ENCODE measurements at regions not wholly inside any gene's neighbourhood (a gene's known extent, or its start where the extent isn't known, plus 50 kb on each side); places are given as distances from the start of the nearest gene placed in this dataset.

GRCh38 chr2:45285311-45285710 is 276.1 kb upstream of the SIX2 start:
- no peak overlapping the region for H3K4me3 ChIP-seq (ENCODE audit: low read depth in 1 of 3, low read length in 3 of 3)
- H3K36me3 ChIP-seq (ENCODE audit: control insufficient read depth in 4 of 4, insufficient read depth in 3 of 4, low read depth in 1 of 4, low read length in 3 of 4) = no peaks in the 10 kb centered on the region
- no peak for TF ChIP-seq RAD21 (IDR thresholded peaks at IDR 0.05)
- no peak for TF ChIP-seq JUND (IDR thresholded peaks at IDR 0.05)
- TF ChIP-seq ATF3 (IDR thresholded peaks at IDR 0.05) = no peak
- no peaks in the 10 kb centered on the region for H3K9me3 ChIP-seq (ENCODE audit: control insufficient read depth in 4 of 4, low read length in 3 of 4)
- no peak for DNase-seq (ENCODE audit: low spot score)
- H3K27ac ChIP-seq (ENCODE audit: low read depth in 1 of 2, low read length in 2 of 2) = no peak overlapping the region
- H3K27me3 ChIP-seq (ENCODE audit: control insufficient read depth in 4 of 4, insufficient read depth in 4 of 4, low read length in 3 of 4) = no peaks in the 10 kb centered on the region
- no peaks in the 10 kb centered on the region for H3K4me1 ChIP-seq (ENCODE audit: control insufficient read depth in 4 of 4, insufficient read depth in 4 of 4, low read length in 3 of 4)
- H3K9ac ChIP-seq (ENCODE audit: low read depth in 1 of 2, low read length in 2 of 2) = no peak overlapping the region
- 90% methylated on average over 5 of the region's 5 CpGs for WGBS

GRCh38 chr2:45284621-45284995 is 275.4 kb upstream of the SIX2 start:
- no peak for DNase-seq (ENCODE audit: low spot score)
- no peak for TF ChIP-seq HNF4A (conservative IDR thresholded peaks at IDR 0.05)
- no peak for TF ChIP-seq EGR1 (IDR thresholded peaks at IDR 0.05; ENCODE audit: low read depth in 2 of 2)
- TF ChIP-seq ZBTB33 (IDR thresholded peaks at IDR 0.05) = no peak
- no peak for TF ChIP-seq REST (IDR thresholded peaks at IDR 0.05)
- no peak for TF ChIP-seq FOXA2 (IDR thresholded peaks at IDR 0.05)
- no peak for TF ChIP-seq ATF3 (IDR thresholded peaks at IDR 0.05)
- no peak for TF ChIP-seq TAF1 (conservative IDR thresholded peaks at IDR 0.05)
- no peak for TF ChIP-seq RXRA (IDR thresholded peaks at IDR 0.05)
- TF ChIP-seq NR2F2 (IDR thresholded peaks at IDR 0.05) = no peak
- no peak for TF ChIP-seq SP1 (IDR thresholded peaks at IDR 0.05)
- TF ChIP-seq CTCF (IDR thresholded peaks at IDR 0.05; ENCODE audit: low read depth, low read length, missing input control) = no peak
- TF ChIP-seq HNF4G (IDR thresholded peaks at IDR 0.05) = no peak
- H3K4me3 ChIP-seq (ENCODE audit: low read depth in 1 of 3, low read length in 3 of 3) = no peak overlapping the region
- no peak overlapping the region for H3K9ac ChIP-seq (ENCODE audit: low read depth in 1 of 2, low read length in 2 of 2)
- no peaks in the 10 kb centered on the region for H3K4me1 ChIP-seq (ENCODE audit: control insufficient read depth in 4 of 4, insufficient read depth in 4 of 4, low read length in 3 of 4)
- no peak overlapping the region for H3K27ac ChIP-seq (ENCODE audit: low read depth in 1 of 2, low read length in 2 of 2)
- no peaks in the 10 kb centered on the region for H3K9me3 ChIP-seq (ENCODE audit: control insufficient read depth in 4 of 4, low read length in 3 of 4)
- 86% methylated on average over 2 of the region's 2 CpGs for WGBS
- H3K27me3 ChIP-seq (ENCODE audit: control insufficient read depth in 4 of 4, insufficient read depth in 4 of 4, low read length in 3 of 4) = no peaks in the 10 kb centered on the region
- no peaks in the 10 kb centered on the region for H3K36me3 ChIP-seq (ENCODE audit: control insufficient read depth in 4 of 4, insufficient read depth in 3 of 4, low read depth in 1 of 4, low read length in 3 of 4)
